ENCODE measurements at regions not wholly inside any gene's neighbourhood (a gene's known extent, or its start where the extent isn't known, plus 50 kb on each side); places are given as distances from the start of the nearest gene placed in this dataset.

DNA sequence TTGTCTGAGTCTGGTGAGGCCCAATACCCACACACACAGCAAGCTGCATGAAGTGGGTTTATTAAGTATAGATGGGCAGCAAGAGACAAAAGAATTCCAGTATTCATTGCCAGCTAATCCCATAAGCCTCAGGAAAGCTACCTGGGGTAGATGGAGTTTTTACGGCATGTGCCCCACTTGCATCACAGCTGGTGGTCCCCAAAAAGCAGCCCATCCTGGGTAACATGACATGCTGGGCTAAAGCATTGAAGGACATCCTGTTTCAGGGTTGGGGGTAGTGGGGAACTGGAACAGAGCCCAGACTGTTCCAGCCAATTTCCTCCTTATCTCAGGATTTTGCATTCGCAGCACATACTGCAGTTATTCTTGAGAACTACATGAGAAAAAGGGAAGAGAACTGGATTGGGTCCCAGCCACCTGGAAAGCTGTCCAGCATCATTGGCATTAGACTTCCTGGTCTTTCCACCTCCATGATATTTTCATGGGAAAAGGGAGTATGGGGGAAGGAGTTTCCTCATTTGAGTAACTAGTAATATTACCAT is 240.1 kb upstream of the MMADHC start:
- TF ChIP-seq POLR2A (IDR thresholded peaks at IDR 0.05), result no peak
- TF ChIP-seq, protein P1, sequence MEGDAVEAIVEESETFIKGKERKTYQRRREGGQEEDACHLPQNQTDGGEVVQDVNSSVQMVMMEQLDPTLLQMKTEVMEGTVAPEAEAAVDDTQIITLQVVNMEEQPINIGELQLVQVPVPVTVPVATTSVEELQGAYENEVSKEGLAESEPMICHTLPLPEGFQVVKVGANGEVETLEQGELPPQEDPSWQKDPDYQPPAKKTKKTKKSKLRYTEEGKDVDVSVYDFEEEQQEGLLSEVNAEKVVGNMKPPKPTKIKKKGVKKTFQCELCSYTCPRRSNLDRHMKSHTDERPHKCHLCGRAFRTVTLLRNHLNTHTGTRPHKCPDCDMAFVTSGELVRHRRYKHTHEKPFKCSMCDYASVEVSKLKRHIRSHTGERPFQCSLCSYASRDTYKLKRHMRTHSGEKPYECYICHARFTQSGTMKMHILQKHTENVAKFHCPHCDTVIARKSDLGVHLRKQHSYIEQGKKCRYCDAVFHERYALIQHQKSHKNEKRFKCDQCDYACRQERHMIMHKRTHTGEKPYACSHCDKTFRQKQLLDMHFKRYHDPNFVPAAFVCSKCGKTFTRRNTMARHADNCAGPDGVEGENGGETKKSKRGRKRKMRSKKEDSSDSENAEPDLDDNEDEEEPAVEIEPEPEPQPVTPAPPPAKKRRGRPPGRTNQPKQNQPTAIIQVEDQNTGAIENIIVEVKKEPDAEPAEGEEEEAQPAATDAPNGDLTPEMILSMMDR (IDR thresholded peaks at IDR 0.05), result no peak
